ENCODE measurements at regions not wholly inside any gene's neighbourhood (a gene's known extent, or its start where the extent isn't known, plus 50 kb on each side); places are given as distances from the start of the nearest gene placed in this dataset.

DNA sequence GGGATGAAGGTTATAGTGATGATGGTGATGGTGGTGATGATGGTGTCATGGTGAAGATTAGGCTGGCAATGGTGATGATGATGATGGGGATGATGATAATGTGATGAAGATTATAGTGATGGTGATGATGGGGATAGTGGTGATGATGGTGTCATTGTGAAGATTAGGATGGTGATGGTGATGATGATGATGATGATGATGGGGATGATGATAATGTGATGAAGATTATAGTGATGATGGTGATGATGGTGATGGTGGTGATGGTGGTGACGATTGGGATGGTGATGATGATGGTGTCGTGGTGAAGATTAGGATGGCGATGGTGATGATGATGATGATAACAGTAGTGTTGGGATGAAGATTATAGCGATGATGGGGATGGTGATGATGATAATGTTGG is 285.1 kb upstream of the AJAP1 start:
- no peaks in the 10 kb centered on the region for H3K36me3 ChIP-seq
- H3K27me3 ChIP-seq (ENCODE audit: insufficient read depth, low read depth, severe bottlenecking): no peaks in the 10 kb centered on the region
- H3K27ac ChIP-seq: no peak overlapping the region
- DNase-seq: no peak
- no peaks in the 10 kb centered on the region for H3K9me3 ChIP-seq (ENCODE audit: severe bottlenecking)
- no peak overlapping the region for H3K4me3 ChIP-seq (ENCODE audit: low read depth, low read length)
- no peak for TF ChIP-seq CTCF (IDR thresholded peaks at IDR 0.05; ENCODE audit: low read depth, low read length)

DNA sequence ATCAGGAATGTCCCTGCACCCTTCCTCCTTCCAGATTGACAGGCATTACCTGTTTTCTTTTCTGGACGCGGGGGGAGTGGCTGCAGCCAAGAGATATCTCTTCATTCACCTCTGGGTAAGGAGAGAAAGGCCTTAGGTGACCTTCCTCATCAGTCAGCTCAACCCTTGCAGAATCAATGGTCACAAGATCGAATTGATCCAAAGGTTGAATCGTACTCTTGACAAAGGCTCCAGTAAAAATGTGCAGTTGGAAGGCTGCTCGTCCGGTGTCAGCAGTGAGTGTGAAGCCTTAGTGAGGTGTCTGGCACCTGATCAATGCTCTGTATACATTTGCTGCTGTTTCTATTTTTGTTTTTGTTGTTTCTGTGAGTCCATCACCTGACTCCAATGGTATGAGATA is 282.6 kb upstream of the AJAP1 start:
- Histone ChIP-seq H3K4me3 (ENCODE audit: low read depth, low read length) (no peak overlapping the region), H3K27ac (no peak overlapping the region), H3K9me3 (ENCODE audit: severe bottlenecking) (peaks cover 3% of the 10 kb centered on the region), H3K27me3 (ENCODE audit: insufficient read depth, low read depth, severe bottlenecking) (no peaks in the 10 kb centered on the region), H3K36me3 (no peaks in the 10 kb centered on the region)
- DNase-seq: no peak
- no peak for TF ChIP-seq CTCF (IDR thresholded peaks at IDR 0.05; ENCODE audit: low read depth, low read length)

DNA sequence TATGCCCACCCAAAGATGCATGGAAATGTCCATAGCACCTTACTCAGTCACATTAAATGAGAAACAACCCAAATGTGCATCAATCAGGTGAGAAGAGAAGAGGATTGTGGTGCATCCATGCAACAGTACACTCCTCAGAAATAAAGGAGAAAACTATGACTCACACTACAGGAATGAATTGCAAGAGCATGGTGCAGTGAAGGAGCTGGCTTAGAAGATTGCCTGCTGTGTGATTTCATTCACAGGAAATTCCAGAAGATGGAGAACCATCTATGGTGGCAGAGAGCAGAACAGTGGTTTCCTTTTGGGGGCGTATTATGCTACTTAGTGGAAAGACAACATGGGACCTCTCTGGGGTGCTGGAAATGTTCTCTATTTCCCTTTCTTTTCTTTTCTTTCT is 278.6 kb upstream of the AJAP1 start:
- Histone ChIP-seq H3K27me3 (ENCODE audit: insufficient read depth, low read depth, severe bottlenecking) (no peaks in the 10 kb centered on the region), H3K9me3 (ENCODE audit: severe bottlenecking) (peaks cover 3% of the 10 kb centered on the region), H3K36me3 (no peaks in the 10 kb centered on the region), H3K4me3 (ENCODE audit: low read depth, low read length) (no peak overlapping the region), H3K27ac (no peak overlapping the region)
- TF ChIP-seq CTCF (IDR thresholded peaks at IDR 0.05; ENCODE audit: low read depth, low read length): no peak
- DNase-seq: no peak

- TF ChIP-seq CTCF (IDR thresholded peaks at IDR 0.05; ENCODE audit: low read depth, low read length): no peak
- no peak for DNase-seq
- H3K4me3 ChIP-seq (ENCODE audit: low read depth, low read length): no peak overlapping the region
- H3K27me3 ChIP-seq (ENCODE audit: insufficient read depth, low read depth, severe bottlenecking): no peaks in the 10 kb centered on the region
- H3K36me3 ChIP-seq: no peaks in the 10 kb centered on the region
- peaks cover 16% of the 10 kb centered on the region for H3K9me3 ChIP-seq (ENCODE audit: severe bottlenecking)
- H3K27ac ChIP-seq: no peak overlapping the region
These were observed 274.8 kb upstream of the AJAP1 start for GRCh38 chr1:4379451-4380175.

- no peak for DNase-seq
- no peak overlapping the region for H3K4me3 ChIP-seq (ENCODE audit: low read depth, low read length)
- no peak for TF ChIP-seq CTCF (IDR thresholded peaks at IDR 0.05; ENCODE audit: low read depth, low read length)
- peaks cover 14% of the 10 kb centered on the region for H3K9me3 ChIP-seq (ENCODE audit: severe bottlenecking)
- no peaks in the 10 kb centered on the region for H3K36me3 ChIP-seq
- H3K27me3 ChIP-seq (ENCODE audit: insufficient read depth, low read depth, severe bottlenecking): no peaks in the 10 kb centered on the region
- no peak overlapping the region for H3K27ac ChIP-seq
These were observed 273.7 kb upstream of the AJAP1 start for GRCh38 chr1:4380564-4381168.
